Stimulated activated CD4-positive, alpha-beta T cell treated with anti-CD3 and anti-CD28 coated beads, Interleukin-1b, Interleukin-23, amount 100 ng/mL, for 1 hour (primary cell): ENCODE measurements at regions not wholly inside any gene's neighbourhood (a gene's known extent, or its start where the extent isn't known, plus 50 kb on each side); places are given as distances from the start of the nearest gene placed in this dataset.

ENCODE experiments used
- DNase-seq, 2 donors: peaks; one replicate each; pipeline ENCODE4 v3.0.0-alpha.2; 2020; ENCODE audit warnings: low read depth in 2 of 2

- peak in 1 of 2 donors; percentile 45 for DNase-seq
These were observed 61.5 kb downstream of the TBXT start for GRCh38 chr6:166106076-166106686.

GRCh38 chr6:166105341-166106075 lies 62.1 kb downstream of the TBXT start:
- DNase-seq: no peak

GRCh38 chr6:166104872-166105271 lies 62.8 kb downstream of the TBXT start:
- no peak for DNase-seq

GRCh38 chr6:166104107-166104506 lies 63.5 kb downstream of the TBXT start:
- DNase-seq: no peak

- DNase-seq: no peak
These were observed 65.7 kb downstream of the TBXT start for GRCh38 chr6:166101819-166102419.

GRCh38 chr6:166097914-166098522 lies 69.6 kb downstream of the TBXT start:
- DNase-seq: peak in 1 of 2 donors; percentile 37

GRCh38 chr6:166087852-166088251 lies 79.8 kb downstream of the TBXT start:
- no peak for DNase-seq

- DNase-seq: no peak
These were observed 80.4 kb downstream of the TBXT start for GRCh38 chr6:166087246-166087645.

GRCh38 chr6:166085500-166085899 lies 82.2 kb downstream of the TBXT start:
- no peak for DNase-seq

GRCh38 chr6:166084951-166085350 lies 82.7 kb downstream of the TBXT start:
- no peak for DNase-seq

- no peak for DNase-seq
These were observed 87.8 kb downstream of the TBXT start for GRCh38 chr6:166079841-166080240.

GRCh38 chr6:166078294-166078693 lies 89.4 kb downstream of the TBXT start:
- DNase-seq: no peak

GRCh38 chr6:166076625-166077024 lies 91.0 kb downstream of the TBXT start:
- no peak for DNase-seq

- no peak for DNase-seq
These were observed 91.7 kb downstream of the TBXT start for GRCh38 chr6:166075925-166076324.

- DNase-seq: no peak
These were observed 92.5 kb downstream of the TBXT start for GRCh38 chr6:166075186-166075585.

GRCh38 chr6:166073082-166073481 lies 94.6 kb downstream of the TBXT start:
- DNase-seq: no peak

- no peak for DNase-seq
These were observed 98.9 kb downstream of the TBXT start for GRCh38 chr6:166068768-166069167.

GRCh38 chr6:166058064-166058739 lies 109.4 kb downstream of the TBXT start:
- DNase-seq: no peak

GRCh38 chr6:166057431-166057830 lies 110.2 kb downstream of the TBXT start:
- DNase-seq: no peak

GRCh38 chr6:166056637-166057036 lies 111.0 kb downstream of the TBXT start:
- no peak for DNase-seq

- no peak for DNase-seq
These were observed 111.8 kb downstream of the TBXT start for GRCh38 chr6:166055801-166056200.

- DNase-seq: no peak
These were observed 114.8 kb downstream of the TBXT start for GRCh38 chr6:166052837-166053236.
